Cerebellar nuclear complex (tissue), 1 donor: ENCODE measurements at regions not wholly inside any gene's neighbourhood (a gene's known extent, or its start where the extent isn't known, plus 50 kb on each side); places are given as distances from the start of the nearest gene placed in this dataset.
"Not testable (repeated sequence)": the region's sequence is repeated elsewhere in the genome, so short reads cannot be mapped to it uniquely, and the experiment has no call there.

Experiments
- DNase-seq, 2 experiments: peaks; one replicate each; lab custom pipeline; 2025; lab: John Stamatoyannopoulos, UW

GRCh38 chr1:245062741-245063305 is 92.0 kb upstream of the KIF26B start:
- DNase-seq, result no peak

GRCh38 chr1:245061808-245062207 is 93.0 kb upstream of the KIF26B start:
- not testable (repeated sequence) for DNase-seq

DNA sequence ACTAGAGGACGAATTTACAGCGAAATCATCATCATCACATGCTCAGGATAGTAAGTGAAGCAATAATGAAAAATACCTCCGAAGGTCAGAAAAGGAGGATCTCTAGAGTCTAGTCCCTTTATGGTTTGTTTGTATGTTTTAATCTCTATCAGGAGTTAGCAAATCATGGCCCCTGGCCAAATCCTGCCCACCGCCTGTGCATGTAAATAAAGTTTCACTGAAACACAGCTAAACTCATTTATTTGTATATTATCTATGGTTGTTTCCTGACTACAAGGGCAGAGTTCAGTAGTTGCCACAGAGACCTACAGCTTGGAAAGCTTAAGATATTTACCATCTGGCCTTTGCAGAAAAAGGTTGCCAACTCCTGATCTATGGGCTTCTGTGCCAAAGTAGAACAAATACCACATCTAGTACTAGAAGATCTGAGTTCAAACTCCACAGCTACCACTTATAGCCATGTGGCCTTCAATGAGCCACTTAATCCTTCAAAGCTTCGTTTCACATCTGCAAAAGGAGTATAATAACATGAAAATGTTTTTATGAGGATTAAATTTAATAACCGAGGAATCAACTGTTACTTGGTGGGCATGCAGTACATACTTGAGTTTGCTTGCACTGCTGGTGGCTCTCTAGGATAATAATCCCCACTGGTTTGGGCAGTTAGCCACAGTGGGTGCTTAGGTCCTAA is 94.0 kb upstream of the KIF26B start:
- DNase-seq, result no peak

- no peak for DNase-seq
These were observed 94.9 kb upstream of the KIF26B start for GRCh38 chr1:245059806-245060424.

DNA sequence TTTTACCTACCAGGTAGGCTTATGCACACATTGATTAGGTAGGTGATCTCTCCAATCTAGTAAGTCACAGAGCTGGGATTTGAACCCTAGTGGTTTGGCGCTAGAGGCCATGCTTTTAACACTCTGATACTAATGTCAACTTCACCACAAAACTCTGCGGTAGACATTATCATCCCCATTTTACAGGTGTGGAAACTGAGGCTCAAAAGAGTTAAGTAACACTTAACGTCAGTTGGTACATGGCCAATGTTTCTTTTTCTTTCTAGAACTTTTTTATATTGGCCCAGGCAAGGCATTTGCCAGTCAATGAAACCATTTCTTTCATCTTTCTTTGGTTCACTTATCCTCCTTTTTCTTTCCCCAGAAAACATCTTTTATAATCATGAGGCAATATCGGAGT is 95.9 kb upstream of the KIF26B start:
- no peak for DNase-seq

DNA sequence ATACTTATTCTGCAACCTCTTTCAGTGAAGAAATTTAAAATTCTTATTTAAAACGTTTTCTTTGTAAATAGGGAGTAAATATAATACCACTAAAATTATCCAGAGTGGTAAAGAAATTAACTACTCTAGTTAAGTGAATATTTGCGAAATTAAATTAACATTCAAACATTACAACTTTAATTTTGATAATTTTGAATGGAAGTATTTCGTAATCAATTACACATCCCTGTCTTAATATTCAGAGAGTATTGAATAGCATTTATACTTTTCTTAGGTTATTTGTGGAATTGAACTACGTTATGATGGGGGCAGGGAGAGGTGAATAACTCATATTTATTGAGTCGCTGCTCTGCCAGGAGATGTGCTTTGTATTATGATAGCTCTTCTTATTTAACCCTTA is 96.3 kb upstream of the KIF26B start:
- DNase-seq, result no peak

- DNase-seq, result no peak
These were observed 97.9 kb upstream of the KIF26B start for GRCh38 chr1:245056913-245057312.

DNA sequence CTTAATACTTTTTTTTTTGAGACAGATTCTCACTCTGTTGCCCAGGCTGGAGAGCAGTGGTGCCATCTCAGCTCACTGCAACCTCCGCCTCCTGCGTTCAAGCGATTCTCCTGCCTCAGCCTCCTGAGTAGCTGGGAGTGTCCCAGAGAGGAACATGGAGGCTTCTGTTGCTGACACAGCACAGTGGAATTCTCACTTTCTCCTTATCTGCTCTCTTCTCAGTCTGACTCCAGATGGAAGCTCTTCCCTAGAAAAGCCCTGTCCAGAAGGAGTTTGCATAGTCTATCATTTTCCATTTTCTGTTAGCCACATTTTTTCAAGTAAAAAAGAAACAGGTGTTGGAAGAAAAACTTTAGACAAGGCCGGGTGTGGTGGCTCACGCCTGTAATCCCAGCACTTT is 98.5 kb upstream of the KIF26B start:
- not testable (repeated sequence) for DNase-seq

GRCh38 chr1:245055752-245056151 is 99.0 kb upstream of the KIF26B start:
- no peak for DNase-seq

DNA sequence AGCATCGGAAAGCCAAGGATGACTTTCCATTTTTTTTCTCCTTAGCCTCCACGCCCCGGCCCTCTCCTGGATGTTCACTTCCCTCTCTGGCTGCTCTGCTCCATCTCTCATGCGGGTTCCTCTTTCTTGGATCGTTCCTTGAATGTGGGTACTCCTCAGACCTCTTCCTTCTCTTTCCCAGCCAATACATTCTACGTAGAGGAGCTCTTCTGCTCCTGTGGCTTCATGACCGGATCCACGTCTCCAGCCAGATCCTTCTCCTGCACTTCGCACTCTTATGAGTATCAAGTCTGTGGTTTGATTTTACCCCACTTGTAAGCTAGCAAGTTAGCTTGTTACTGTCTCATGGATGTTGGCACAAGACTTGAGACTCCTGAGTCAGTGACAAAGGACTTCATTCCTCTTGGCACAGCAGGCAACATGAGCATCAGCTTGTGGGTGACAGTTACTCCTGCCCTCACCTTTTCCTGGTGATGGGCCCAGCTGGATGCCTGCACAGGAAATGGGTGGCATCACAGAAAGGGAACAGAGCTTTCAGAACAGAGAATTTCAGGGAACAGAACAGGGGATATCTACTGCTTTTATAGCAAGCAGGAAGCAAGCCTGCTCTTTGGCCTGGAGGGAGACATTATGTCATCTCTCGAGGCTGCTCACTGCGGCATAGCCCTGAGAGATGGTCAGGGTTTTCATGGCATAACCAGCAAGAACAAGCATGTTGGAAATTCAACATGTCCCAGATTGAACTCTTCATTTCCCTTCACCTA is 100.1 kb upstream of the KIF26B start:
- DNase-seq, result no peak

GRCh38 chr1:245054105-245054504 is 100.7 kb upstream of the KIF26B start:
- DNase-seq, result no peak

DNA sequence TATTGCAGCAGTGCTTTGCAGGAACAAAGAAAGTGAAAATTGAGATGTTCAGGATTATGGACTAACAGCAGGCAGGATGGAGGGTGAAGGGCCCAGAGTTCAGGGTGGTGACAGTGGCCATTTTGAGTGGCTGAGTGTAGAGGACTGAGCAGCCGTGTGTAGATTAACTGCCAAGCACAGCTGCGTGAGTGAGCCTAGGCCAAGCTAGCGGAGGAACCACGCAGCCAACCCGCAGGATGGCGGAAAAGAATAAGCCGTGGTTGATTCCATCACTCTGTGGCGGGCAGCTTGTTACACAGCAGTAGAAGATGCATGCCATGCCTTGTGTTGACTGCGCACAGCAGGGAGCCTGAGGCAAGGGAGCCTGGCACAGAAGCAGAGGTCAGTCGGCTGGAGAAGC is 102.5 kb upstream of the KIF26B start:
- DNase-seq, result no peak

DNA sequence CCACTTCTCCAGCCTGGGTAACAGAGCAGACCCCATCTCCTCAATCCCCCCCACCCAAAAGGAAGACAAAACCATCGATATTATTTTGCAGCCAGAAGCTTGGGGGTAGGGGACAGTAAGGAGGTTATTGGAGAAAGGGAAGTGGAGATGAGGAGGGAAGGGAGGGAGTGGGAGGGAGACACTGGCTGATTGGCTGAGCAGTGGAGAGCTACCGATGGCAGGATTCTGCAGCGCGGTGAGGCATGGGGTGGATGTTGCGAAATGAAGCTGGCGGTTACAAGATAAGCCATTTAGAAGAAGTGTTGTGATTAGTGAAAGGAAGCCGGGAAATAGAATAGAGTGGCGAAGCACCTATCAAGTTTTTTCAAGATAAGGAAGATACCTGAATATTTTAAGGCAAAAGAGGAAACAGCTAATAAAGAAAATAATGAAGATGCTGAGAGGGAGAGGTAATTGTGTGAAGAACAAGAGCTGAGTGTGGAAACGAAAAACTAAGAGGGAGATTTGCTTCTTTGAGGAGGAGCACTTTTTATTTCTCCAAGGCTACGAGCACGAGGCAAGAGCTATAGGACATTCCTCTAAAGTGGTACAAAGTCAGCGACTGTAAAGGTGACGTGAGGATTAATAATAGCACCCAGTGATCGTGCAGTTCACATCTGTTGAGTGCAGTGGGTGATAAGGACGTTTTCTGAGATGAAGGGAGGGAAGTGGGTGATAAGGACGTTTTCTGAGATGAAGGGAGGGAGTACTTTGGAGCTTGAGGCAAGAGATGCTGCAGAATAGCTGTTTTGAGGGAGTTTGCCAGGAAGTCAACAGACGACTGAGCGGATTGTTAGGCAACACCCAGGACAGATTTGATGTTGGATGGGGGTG is 103.2 kb upstream of the KIF26B start:
- DNase-seq, result no peak

DNA sequence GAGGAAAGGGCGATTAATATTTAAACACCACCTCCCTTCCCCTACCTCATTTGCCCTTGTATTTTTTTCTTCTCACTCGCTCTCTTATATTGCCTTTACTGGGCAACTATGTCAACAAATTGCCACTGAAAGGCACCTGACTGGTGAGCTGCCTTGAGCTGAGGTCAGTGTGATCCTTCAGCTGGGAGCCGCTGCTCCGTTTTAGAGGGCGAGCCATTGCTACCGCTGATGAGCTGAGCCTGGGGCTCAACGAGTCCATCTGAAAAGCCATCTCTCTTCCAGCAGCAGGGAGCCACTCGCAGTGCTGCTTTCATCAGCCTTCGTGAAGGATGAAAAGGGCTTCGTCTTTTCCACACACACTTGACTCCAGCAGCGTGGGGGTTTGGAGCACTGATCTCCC is 108.0 kb upstream of the KIF26B start:
- DNase-seq, result peak in 1 of 2 experiments; percentile 72

DNA sequence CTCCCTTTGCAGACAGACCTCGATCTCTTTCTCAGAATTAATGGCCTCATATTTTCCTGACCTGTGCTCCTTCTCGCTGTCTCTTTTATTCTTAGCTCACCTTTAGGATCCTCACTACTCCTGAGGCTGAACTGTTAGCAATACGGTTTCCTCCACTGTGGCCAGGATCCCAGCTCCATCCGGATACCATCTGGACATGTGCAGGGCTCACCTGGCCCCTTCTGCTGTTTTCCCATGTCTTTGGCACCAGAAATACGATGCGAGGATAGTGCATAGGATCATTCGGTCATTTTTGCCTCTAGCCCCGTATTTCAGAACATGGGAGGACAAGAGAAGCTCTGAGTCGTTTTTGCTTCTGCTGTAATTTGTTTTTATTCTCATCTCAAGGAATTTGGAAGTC is 108.5 kb upstream of the KIF26B start:
- peak; percentile 84 to 94 for DNase-seq

DNA sequence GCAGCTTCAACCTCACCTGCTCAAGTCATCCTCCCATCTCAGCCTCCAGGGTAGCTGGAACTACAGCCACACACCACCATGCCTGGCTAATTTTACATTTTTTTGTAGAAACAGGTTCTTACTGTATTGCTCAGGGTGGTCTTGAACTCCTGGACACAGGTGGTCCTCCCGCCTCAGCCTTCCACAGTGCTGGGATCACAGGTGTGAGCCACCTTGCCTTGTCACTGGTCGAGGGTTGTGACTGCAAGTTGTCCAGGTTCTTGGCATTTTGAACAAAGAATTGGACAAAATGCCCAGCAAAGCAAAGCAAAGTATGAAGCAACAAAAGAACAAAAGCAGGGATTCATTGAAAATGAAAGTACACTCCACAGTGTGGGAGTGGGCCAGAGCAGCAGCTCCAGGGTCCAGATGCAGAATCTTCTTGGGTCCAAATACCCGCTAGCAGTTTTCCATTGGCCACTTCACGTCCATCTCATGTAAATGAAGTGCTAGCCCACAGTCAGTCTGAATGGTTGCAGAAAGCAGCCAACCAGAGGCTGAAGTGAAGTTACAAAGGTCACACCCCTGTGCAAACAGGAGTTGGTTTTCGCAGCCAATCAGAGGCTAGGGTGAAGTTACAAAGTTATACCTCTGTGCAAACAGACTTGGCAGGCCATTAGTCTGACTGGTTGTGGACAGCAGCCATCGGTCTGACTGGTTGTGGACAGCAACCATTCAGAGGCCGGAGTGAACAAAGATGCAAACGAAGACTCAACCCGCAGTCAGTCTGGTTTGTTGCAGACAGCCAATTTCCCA is 109.5 kb upstream of the KIF26B start:
- DNase-seq, result peak in 1 of 2 experiments; percentile 44

GRCh38 chr1:245043611-245043940 is 111.2 kb upstream of the KIF26B start:
- DNase-seq, result no peak

DNA sequence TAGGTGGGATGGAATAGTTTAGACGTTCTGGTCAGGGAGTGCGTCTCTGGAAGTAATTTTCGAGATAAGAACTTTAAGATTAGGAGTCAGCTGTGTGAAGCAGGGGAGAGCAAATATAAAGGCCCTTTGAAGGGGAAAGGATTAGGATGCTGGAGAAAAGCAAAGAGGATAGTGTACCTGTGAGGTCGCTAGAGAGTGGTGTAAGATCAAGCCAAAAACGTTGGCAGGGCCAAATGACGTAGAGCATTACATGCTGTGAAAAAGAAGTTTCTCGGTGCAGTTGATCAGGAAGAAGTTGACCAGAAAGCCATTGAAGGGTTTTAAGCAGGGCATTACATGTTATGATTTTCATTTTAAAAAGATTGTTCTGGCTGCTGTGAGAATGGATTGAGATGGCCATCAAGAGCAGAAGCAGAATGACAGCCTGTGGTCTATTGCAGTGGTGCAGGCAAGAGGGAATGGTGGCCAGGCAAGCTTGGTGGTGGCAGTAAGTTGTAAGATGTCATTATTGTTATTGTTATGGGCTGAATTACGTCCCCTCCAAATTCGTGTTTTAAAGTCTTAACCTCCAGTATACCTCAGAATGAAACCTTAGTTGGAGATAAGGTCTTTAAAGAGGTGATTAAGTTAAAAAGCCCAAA is 113.6 kb upstream of the KIF26B start:
- no peak for DNase-seq

- DNase-seq, result no peak
These were observed 115.6 kb upstream of the KIF26B start for GRCh38 chr1:245039196-245039595.

GRCh38 chr1:245036102-245036501 is 118.7 kb upstream of the KIF26B start:
- no peak for DNase-seq

- no peak for DNase-seq
These were observed 123.7 kb upstream of the KIF26B start for GRCh38 chr1:245031041-245031440.
